Spleen (tissue), 11 donors: ENCODE measurements at regions not wholly inside any gene's neighbourhood (a gene's known extent, or its start where the extent isn't known, plus 50 kb on each side); places are given as distances from the start of the nearest gene placed in this dataset.

Experiments used
- DNase-seq: peaks from one replicate; pipeline ENCODE4 v3.0.0-alpha.2; 2020
- H3K27ac ChIP-seq, 8 donors: fragments of 200-600 bp; sonication (generic) in 7 of 8; 1 replicate in 4 of 8; 2 replicates in 4 of 8; pipeline versions ENCODE4 v1.5.0 to v1.8.0; 2016 to 2021; ENCODE audit warnings: inconsistent platforms in 4 of 8, mild to moderate bottlenecking in 4 of 8, moderate library complexity in 1 of 8
- H3K27me3 ChIP-seq, 7 donors: fragments of 200-600 bp; sonication (generic) in 6 of 7; replicated peaks in 1 of 7; 1 replicate in 4 of 7; 2 replicates in 3 of 7; pipeline versions ENCODE4 v1.5.0 to v1.8.0; 2016 to 2021; ENCODE audit warnings: inconsistent platforms in 3 of 7, mild to moderate bottlenecking in 1 of 7
- H3K36me3 ChIP-seq, 6 donors: fragments of 200-600 bp; sonication (generic) in 5 of 6; 1 replicate in 4 of 6; 2 replicates in 2 of 6; pipeline versions ENCODE4 v1.5.0 to v1.8.0; 2016 to 2021; ENCODE audit warnings: inconsistent platforms in 2 of 6
- H3K4me1 ChIP-seq, 6 donors: fragments of 200-600 bp; sonication (generic) in 5 of 6; 1 replicate in 3 of 6; 2 replicates in 3 of 6; pipeline versions ENCODE4 v1.5.0 to v1.8.0; 2016 to 2021; ENCODE audit warnings: inconsistent platforms in 3 of 6
- H3K4me3 ChIP-seq, 8 donors: fragments of 200-600 bp; sonication (generic) in 7 of 8; 1 replicate in 4 of 8; 2 replicates in 4 of 8; pipeline versions ENCODE4 v1.5.0 to v1.8.0; 2016 to 2021; ENCODE audit warnings: inconsistent platforms in 4 of 8, mild to moderate bottlenecking in 4 of 8, moderate library complexity in 2 of 8
- H3K9me3 ChIP-seq, 8 donors: fragments of 200-600 bp; sonication (generic) in 7 of 8; 1 replicate in 4 of 8; 2 replicates in 4 of 8; pipeline versions ENCODE4 v1.5.0 to v1.8.0; 2016 to 2021; ENCODE audit warnings: inconsistent platforms in 4 of 8
- CTCF ChIP-seq, 11 experiments: fragments of 200-600 bp in 7 of 11; fragments of 450-650 bp in 4 of 11; sonication (generic) in 4 of 11; IDR thresholded peaks in 8 of 11; conservative IDR thresholded peaks in 3 of 11; 1 replicate in 7 of 11; 2 replicates in 4 of 11; pipeline versions ENCODE4 v1.4.0 to v1.8.0; 2016 to 2021; ENCODE audit warnings: antibody characterized with exemption in 11 of 11, inconsistent platforms in 4 of 11, mild to moderate bottlenecking in 1 of 11
- POLR2A ChIP-seq, 3 donors: fragments of 450-650 bp; IDR thresholded peaks; one replicate each; pipeline ENCODE4 v1.5.1; 2017; ENCODE audit warnings: antibody characterized with exemption in 3 of 3, mild to moderate bottlenecking in 1 of 3
- POLR2AphosphoS5 ChIP-seq, 3 donors: sonication (generic); formaldehyde crosslinking; IDR thresholded peaks; one replicate each; pipeline ENCODE4 v1.5.1; 2017; ENCODE audit warnings: antibody characterized with exemption in 3 of 3
- WGBS, 5 donors: extraction: QIAGEN DNeasy Blood & Tissue Kit in 3 of 5; methylation state at CpG; one replicate each; pipeline versions ENCODE4 v1.1.5 to v1.1.7; 2013 to 2018; 5-methylcytosine and 5-hydroxymethylcytosine counted together
- intact Hi-C: fragments of 100-400 bp; cut with DNase I; formaldehyde crosslinking; loops from one replicate; pipeline ENCODE4 v1.15.0; 2023; ENCODE audit warnings: low total_unique reads
- donor health status: healthy with polysubstance abuse.
- donor health status: DM: no; HTN: no; CAD: no; lungs with moderate emphysema.
- donor health status: DM: no; HTN: no; CAD: no.
- donor health status: Bipolar disorder and iron deficiency.
- donor health status: healthy.
- donor health status: DM: no; HTN: no; CAD: no.
- donor health status: DM: yes; HTN: yes; CAD: no.

GRCh38 chr10:64283621-64284020 lies 762.4 kb downstream of the REEP3 start:
- TF ChIP-seq CTCF (IDR thresholded peaks at IDR 0.05 in 8 of 11, conservative IDR thresholded peaks at IDR 0.05 in 3 of 11) (no peak), POLR2A (IDR thresholded peaks at IDR 0.05) (no peak), POLR2AphosphoS5 (IDR thresholded peaks at IDR 0.05) (no peak)
- H3K27me3 ChIP-seq = no peaks in the 10 kb centered on the region

GRCh38 chr10:64286533-64286932 lies 765.3 kb downstream of the REEP3 start:
- H3K9me3 ChIP-seq = no peaks in the 10 kb centered on the region
- no peaks in the 10 kb centered on the region for H3K36me3 ChIP-seq
- H3K27me3 ChIP-seq = no peaks in the 10 kb centered on the region
- intact Hi-C loops = no loop called here
- H3K4me1 ChIP-seq = no peaks in the 10 kb centered on the region
- no peak for TF ChIP-seq CTCF (IDR thresholded peaks at IDR 0.05 in 8 of 11, conservative IDR thresholded peaks at IDR 0.05 in 3 of 11)
- no peak for TF ChIP-seq POLR2A (IDR thresholded peaks at IDR 0.05)
- TF ChIP-seq POLR2AphosphoS5 (IDR thresholded peaks at IDR 0.05) = no peak
- DNase-seq = no peak
- 78 to 87% (median 80%) methylated on average over 2 of the region's 2 CpGs for WGBS, 5 donors
- H3K27ac ChIP-seq = no peak overlapping the region
- H3K4me3 ChIP-seq = no peak overlapping the region

More at GRCh38 chr10:64283621-64284020, 762.4 kb downstream of the REEP3 start:
- H3K4me3 ChIP-seq = no peak overlapping the region
- no peak for DNase-seq
- no peaks in the 10 kb centered on the region for H3K4me1 ChIP-seq
- 75 to 85% (median 79%) methylated on average over 3 of the region's 3 CpGs for WGBS, 5 donors
- no peaks in the 10 kb centered on the region for H3K9me3 ChIP-seq
- H3K36me3 ChIP-seq = no peaks in the 10 kb centered on the region
- intact Hi-C loops = no loop called here
- no peak overlapping the region for H3K27ac ChIP-seq

GRCh38 chr10:64288404-64288803 lies 767.2 kb downstream of the REEP3 start:
- intact Hi-C loops = no loop called here
- Histone ChIP-seq H3K27ac (no peak overlapping the region), H3K4me1 (no peaks in the 10 kb centered on the region), H3K9me3 (no peaks in the 10 kb centered on the region), H3K36me3 (no peaks in the 10 kb centered on the region), H3K27me3 (no peaks in the 10 kb centered on the region), H3K4me3 (no peak overlapping the region)
- WGBS, 5 donors = 67 to 93% (median 79%) methylated on average over 1 of the region's 1 CpG
- no peak for DNase-seq
- no peak for TF ChIP-seq POLR2A (IDR thresholded peaks at IDR 0.05)
- no peak for TF ChIP-seq POLR2AphosphoS5 (IDR thresholded peaks at IDR 0.05)
- no peak for TF ChIP-seq CTCF (IDR thresholded peaks at IDR 0.05 in 8 of 11, conservative IDR thresholded peaks at IDR 0.05 in 3 of 11)

GRCh38 chr10:64303566-64303965 lies 782.4 kb downstream of the REEP3 start:
- H3K27me3 ChIP-seq = no peaks in the 10 kb centered on the region
- intact Hi-C loops = no loop called here
- TF ChIP-seq CTCF (IDR thresholded peaks at IDR 0.05 in 8 of 11, conservative IDR thresholded peaks at IDR 0.05 in 3 of 11) (no peak), POLR2A (IDR thresholded peaks at IDR 0.05) (no peak), POLR2AphosphoS5 (IDR thresholded peaks at IDR 0.05) (no peak)

More at GRCh38 chr10:64303566-64303965, 782.4 kb downstream of the REEP3 start:
- Histone ChIP-seq H3K36me3 (no peaks in the 10 kb centered on the region), H3K4me1 (no peaks in the 10 kb centered on the region), H3K9me3 (no peaks in the 10 kb centered on the region), H3K4me3 (no peak overlapping the region), H3K27ac (no peak overlapping the region)
- WGBS, 5 donors = 81 to 97% (median 89%) methylated on average over 1 of the region's 1 CpG
- DNase-seq = no peak
